SKM-1 treated with dmso at 0.1 percent for 144 hours (cell line): ENCODE measurements at regions not wholly inside any gene's neighbourhood (a gene's known extent, or its start where the extent isn't known, plus 50 kb on each side); places are given as distances from the start of the nearest gene placed in this dataset.
"Not testable (repeated sequence)": the region's sequence is repeated elsewhere in the genome, so short reads cannot be mapped to it uniquely, and the experiment has no call there.

Source experiments
- DNase-seq: peaks from one replicate; lab custom pipeline; 2025; ENCODE audit not compliant: unreplicated experiment; lab: John Stamatoyannopoulos, UW

DNA sequence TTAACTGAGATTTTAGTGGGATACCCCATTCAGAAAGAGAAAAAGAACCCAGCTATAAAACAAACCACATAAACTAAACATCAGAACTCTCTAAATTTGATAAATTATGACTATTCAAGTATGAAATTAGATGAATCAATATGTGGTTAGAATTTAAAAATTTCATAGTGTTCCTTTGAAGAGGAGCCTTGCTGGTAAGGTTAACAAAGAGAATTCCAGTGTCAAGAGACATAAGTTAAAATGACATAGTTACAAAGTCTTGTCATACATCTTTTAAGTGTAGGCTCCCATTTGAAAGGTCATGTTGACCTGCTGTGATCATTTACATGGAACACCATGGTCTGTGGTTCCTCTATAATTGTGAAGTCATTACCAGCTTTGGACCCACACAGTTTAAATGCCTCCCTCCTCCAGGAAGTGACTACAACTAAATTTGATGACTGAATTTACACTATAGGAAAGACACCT, 231.6 kb upstream of the ETAA1 start:
- no peak for DNase-seq

DNA sequence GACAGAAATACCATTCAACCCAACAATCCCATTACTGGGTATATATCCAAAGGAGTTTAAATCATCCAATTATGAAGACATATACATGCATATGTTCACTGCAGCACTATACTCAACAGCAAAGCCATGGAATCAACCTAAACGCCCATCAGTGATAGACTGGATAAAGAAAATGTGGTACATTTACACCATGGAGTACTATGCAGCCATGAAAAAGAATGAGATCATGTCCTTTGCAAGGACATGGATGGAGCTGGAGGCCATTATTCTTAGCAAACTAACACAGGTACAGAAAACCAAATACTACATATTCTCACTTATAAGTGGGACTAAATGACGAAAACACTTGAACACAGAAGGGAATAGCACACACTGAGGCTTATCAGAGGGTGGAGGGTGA, 230.6 kb upstream of the ETAA1 start:
- not testable (repeated sequence) for DNase-seq

DNA sequence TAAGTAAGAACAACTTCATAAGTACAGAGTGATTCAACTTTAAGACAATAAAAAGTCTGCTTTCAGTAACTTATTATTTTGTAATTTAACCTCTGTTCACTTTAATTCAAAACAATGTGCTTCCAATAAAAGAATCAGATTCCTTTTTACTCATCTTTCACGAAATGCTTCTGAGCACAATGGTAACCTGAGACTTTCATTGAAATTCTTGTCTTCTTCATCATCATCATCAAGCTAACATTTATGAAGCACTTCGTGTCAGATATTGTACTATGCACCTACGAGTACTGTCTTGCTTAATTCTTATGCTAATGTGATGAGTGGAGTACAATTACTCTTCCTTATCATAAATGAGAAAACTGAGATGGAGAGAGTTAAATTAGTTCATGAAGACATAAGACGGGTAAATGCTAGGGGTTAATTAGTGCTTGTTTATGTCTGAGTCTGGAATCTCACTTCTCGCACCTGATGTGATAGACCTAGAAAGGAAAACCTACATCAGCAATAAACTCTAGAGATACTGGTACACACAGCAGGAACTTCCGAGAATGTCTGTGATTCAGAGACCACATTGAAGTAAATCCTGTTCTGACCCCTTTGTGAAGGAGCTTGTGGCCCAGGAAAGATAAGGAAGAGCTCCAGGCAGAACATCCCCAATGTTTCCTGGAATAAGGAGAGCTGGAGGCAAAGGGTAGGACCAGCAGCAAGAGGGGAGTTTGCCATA, 227.6 kb upstream of the ETAA1 start:
- DNase-seq, result no peak

DNA sequence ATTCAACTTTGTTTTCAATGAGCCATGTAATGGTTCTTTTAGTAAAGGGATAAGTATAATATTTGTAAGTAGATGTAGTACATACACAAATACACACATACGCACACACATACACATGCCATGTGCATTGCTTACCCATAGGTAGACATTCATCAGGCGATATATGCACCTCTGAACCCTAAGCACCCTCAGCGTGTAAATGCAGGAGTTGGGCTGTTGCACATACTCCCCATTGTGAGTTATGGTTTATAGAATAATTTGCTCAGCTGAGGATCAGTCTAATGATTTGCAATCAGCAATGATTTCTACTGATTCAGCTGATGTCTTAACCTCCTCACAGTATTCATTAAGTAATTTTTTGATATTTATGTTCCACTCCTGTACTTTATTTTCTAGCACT, 217.6 kb upstream of the ETAA1 start:
- no peak for DNase-seq

DNA sequence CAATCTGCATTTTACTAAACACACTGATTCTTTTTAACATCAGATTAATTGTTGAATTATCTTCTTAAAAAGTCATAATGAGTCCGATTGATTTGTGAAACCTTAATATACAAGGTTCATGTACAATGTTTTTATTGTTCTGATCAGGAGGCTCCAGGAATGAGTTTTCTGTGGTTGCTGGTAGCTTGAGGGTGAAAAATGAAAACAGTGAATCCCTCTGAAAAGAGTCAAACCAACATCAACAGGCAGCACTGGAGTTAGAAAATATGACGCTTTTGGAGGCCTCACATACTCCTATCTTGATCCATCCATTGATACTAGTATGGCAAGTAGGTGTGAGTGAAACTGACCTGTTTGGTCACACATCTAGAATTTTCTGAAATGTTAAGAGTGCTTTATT, 216.3 kb upstream of the ETAA1 start:
- DNase-seq, result no peak

DNA sequence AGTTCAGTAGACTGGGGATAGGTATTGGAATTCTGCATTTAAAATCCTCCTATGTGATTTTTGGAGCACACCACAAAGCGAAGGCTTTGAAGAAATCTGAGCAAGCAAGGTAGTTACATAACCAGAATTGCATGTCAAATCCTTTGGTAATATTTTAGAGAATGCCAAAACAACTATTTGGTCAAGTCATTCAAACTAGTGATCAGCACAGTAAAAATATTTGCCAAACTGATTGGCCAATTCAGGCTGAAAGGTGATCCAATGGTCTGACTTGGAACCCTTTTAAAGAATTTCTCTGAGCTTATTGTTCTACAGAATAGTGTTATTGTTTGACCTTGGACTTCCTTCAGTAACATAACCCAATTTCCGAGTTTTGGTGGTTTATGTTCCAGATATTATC, 214.2 kb upstream of the ETAA1 start:
- no peak for DNase-seq

DNA sequence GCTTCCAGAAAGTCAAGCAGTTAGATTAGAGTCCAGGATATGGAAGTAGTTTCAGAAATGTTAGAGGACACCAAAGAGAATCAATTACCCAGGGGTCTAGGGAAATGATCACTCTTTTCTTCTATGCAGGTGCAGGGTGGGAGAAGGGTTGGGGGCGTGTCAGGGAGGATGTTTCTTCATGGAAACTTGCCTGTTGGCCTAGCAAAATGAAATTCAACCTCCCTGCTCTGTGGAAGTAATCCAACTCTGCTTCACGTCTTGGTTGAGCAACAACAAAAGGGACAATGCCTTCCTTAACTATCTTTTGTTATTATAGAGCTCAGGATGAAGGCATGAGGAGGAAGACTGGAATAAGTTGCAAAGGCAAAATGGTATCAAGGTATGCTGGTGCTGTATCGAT, 210.8 kb upstream of the ETAA1 start:
- DNase-seq, result no peak

DNA sequence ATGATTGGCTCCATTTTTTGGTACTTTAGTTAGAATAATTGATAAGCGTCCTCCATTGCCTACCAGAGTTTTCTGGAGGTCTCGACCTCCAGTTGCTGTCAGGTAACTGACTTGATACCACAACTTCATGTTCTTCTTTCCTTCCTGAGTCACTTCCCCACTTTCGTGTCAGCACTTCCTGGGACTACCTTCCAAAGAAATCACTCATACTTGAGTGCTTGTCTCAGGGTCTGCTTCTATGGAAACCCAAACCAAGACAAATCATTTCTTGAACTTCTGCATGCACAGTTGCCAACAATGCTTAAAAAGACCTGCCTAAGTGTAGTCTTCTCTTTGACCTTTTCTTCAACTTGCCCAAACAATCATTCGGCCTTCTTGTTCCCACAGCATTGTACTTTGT, 210.3 kb upstream of the ETAA1 start:
- no peak for DNase-seq

DNA sequence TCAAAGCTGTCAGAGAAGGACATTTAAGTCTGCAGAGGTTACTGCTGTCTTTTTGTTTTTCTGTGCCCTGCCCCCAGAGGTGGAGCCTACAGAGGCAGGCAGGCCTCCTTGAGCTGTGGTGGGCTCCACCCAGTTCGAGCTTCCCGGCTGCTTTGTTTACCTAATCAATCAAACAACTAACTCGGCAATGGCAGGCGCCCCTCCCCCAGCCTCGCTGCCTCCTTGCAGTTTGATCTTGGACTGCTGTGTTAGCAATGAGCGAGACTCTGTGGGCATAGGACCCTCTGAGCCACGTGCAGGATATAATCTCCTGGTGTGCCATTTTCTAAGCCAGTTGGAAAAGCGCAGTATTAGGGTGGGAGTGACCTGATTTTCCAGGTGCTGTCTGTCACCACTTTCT, 201.8 kb upstream of the ETAA1 start:
- DNase-seq, result not testable (repeated sequence)

DNA sequence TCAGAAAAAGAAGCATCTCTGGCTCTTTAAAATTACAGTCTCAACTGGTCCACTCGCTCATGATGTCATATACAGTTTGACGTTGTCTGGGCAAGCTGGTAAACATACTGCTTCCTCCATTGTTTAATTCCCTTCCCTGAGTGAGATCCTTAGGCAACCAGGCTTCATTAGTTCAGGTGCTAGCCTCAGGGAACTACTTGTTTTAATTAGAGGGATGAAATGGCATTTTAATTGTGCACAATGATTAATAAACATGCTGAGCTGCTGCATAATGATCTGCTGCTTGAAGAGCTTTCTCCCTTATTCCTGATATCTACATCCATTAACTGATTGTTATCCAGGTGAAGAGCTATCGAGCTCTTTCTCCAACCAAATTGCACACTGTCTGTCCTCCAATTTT, 195.6 kb upstream of the ETAA1 start:
- no peak for DNase-seq

DNA sequence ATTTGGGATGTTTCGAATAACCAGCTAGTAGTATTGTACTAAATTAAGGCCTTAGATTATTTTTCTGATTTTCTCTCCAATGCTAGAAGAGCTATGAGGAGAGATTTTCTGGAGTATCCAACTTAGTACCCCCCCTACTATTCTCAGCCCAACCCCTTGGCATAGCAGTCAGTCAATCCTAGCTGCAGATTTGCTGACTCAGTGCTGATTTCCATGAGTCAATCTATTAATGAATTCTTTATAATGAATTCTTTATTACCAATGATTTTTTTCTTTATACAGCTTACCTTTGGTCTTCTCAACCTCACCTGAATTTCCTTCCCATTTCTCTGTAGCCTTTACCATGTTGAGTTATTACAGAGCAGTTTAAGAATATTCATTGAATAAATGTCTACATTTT, 192.8 kb upstream of the ETAA1 start:
- no peak for DNase-seq

DNA sequence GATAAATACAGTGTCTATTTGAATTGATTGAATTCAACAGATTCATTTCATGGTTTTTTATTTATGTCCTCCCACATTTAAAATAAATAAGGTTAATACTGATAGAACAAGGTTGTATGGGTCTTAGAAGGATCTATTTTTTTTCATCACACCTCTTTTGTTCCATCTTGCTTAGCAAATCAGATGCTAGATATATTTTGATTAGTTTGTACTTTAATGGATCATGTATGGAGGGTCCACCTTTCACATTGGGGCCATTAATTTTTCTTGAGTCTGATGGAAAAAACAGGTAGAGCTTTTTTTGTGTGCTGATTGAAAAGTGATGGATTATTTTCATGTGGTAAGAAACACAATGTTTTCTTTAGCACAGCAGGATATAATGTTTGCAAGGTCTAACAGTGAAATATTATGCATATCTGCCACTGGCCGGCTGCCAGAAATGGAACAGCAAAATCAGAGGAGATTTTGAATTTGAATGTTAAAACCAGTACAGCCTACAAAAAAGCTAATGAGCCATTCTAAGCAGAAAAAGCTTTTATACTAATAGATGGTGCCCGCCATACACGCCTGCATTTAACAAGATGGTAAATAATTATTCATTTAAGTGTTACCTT, 188.1 kb upstream of the ETAA1 start:
- no peak for DNase-seq

DNA sequence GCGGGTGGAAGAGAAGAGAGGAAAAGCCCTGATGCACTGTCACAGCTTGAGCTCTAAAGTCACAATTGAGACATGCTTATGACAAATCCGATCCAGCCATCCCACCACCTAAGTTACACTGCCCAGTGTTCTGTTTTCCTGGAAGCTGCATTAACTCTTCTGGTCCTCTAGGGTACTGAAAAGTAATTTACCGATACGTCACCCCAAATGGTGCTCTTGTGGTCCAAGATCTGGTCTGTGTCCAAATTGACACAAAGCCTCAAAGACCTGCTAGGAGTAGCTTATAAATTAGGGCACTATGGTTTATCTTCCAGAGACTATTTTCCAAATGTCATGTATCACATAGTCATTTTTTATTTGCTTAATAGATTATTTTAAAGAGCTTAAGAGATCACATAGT, 186.7 kb upstream of the ETAA1 start:
- no peak for DNase-seq

DNA sequence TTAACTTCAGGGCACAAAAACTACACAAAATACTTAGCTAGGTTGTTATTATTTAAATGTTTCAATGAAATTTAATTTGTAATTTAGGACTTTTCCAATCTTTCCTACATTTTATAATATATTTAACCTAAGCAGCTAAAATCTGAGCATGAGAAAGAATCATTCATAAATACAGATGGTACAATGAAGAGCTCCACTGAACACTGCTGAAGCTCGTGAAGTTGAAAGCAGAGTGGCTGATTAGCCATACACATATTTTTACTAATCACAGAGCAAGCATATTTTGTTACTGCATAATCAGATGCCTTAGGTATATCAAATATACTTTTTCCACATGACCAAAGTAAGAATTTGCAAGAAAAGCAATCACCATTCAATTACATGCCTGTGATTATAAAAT, 184.9 kb upstream of the ETAA1 start:
- no peak for DNase-seq

DNA sequence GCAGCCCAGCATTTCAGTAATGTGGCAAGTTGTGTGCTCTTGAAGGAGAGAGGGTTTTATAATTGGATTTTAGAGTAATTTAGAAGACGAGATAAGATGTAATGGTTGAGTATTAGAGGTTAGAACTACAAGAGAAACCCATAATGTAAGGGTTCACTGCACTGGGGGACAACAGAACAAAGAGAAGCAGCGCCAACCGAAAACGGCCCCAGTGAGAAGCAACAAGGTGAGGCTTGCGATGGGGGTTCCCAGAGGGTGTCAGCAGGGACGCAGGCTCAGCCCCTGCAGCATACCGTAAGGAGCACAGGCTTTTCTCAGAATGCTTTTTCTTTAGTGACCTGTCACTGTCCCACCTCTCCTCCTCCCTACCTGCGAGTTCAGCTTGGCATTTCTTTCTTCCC, 183.9 kb upstream of the ETAA1 start:
- DNase-seq, result no peak

DNA sequence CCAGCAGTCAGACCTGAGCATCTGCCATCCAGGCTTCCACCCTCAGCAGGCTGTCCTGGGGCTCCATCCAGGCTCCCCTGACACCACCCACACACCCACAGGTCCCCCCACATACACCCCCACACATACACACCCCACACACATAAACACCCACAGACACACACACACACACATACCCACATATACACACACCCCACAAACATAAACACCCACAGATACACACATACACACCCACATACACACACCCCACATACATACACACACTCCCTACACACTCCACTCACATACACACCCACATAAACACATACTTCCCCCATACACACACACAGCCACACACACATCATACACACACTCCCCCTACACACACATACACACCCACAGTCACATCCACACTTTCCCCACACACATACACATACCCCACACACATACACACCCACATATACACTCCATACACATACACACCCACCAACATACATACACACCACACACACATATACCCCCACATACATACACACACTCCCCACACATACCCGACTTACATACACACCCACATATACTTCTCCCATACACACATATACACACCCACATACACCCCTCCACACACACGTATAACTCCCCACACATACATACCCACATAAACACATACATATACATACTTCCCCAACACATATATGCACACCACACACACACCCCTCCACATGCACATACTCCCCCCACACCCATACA, 183.3 kb upstream of the ETAA1 start:
- no peak for DNase-seq

DNA sequence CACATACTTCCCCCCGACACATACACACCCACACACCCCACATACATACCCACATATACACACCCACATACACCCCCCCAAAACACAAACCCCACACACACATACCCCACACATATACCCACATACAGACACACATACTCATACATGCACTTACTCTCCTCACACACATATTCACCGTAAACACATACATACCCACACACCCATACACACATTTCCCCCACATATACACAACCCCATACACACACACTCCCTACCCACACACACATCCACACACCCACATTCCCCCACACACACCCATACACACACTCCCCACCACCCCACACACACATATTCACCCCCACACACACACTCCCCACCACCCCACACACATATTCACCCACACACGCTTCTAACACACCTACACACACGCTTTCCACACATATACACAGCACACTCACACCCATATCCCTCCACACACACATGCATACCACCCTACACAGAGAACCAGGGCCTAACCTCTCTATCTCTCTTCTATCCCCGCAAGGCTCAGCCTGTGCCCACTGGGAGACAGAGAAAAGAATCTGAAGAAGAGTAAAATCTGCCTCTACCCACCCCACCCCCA, 182.4 kb upstream of the ETAA1 start:
- DNase-seq, result no peak

DNA sequence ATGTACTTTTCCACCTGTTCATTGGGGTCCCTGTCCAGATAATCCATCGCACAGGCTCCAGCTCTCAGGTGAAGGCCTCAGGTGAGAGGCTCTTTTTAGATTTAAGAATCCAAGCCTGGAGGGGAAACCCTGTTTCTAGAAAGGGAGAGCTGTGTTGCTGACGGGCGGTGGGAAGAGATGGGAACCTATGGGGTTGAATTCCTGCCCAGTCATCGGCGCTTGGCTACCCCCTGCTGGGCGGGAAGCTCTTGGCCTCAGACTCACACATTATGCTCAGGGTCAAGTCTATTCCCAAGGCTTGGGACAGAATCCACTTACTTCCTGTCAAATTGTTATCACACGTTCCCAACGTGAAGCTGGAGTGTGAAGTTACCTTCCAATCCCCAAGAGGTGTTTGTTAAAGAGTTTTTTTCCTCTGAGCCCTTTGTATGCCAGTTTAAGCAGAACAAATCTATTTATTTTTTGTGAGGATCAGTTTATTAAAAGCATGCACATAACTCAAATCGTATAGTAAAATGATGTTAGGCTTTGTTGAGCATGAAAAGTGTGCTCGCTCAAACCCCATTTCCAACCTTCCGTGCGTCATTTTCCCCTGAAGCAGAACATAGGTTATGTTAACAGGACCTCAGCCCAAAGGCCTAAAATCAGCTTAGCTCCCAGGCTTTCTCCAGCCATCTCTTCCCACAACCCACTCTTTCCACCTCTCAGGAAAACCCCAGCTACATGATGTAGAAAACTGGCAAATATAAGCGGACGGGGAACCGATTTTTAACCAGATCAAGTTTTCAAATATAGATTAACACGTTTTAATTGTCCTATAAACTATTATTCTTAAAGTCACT, 181.7 kb upstream of the ETAA1 start:
- DNase-seq, result no peak

DNA sequence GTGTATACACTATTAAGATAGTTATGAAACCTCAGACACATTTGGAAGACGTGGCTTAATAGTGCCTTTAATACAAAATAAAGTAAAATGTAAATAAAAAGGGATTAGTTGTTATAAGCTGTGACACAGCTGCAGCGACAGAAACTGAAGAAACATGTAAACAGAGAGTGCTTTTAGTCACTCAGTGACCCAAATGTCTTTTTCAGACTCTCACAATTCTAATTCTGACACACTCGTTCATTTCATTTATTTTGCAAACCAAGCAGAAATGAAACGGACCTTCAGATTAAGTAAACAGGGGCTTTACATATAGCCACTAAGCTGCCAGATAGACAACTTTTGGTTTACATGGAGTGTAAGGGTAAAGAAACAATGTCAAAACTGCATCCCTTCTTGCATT, 181.0 kb upstream of the ETAA1 start:
- DNase-seq, result no peak

DNA sequence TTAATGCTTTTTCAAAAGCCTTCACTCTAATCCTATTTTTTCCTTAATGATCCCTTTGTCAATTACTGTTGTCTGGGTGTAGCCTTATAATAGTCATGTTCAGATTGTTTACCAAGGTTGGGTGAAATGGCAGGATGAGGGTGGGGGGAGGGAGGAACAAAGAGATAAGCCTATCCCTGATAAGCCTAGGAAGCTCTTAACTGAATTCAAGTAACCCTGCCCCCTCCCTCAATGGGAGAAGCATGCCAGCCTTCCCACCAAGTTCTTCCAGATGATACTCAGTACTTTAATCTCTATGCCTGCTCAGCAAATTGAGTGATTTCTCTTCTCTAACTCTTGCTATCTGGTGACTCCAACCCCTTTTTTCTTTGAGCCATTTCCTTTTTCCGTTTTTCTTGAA, 180.3 kb upstream of the ETAA1 start:
- no peak for DNase-seq

DNA sequence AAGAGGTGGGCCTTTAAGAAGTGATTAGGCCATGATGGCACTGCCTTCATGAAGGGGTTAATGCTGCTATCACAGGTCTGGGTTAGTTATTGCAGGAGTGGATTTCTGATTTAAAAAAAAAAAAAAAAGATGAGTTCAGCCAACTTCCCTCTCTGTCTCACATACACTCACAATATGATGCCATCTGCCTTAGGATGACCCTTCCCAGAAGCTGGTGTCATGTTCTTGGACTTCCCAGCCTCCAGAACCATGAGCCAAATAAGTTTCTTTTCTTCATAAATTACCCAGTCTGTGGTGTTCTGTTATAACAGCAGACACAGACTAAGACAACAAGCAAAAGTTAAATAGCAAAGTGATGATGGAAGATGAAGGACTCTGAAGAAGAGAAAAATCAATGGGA, 179.7 kb upstream of the ETAA1 start:
- DNase-seq, result no peak
